OCI-LY3 (cell line): ENCODE measurements at regions not wholly inside any gene's neighbourhood (a gene's known extent, or its start where the extent isn't known, plus 50 kb on each side); places are given as distances from the start of the nearest gene placed in this dataset.

Source experiments
- CTCF ChIP-seq: fragments of 200-600, 300-600 bp; sonication (generic); IDR thresholded peaks from 2 replicates; pipeline ENCODE4 v1.5.1; 2014; ENCODE audit warnings: antibody characterized with exemption, low read length, low read depth
- EZH2phosphoT487 ChIP-seq: fragments of 200-600 bp; shearing (Covaris generic); IDR thresholded peaks from 2 replicates; pipeline ENCODE4 v1.6.1; 2018; ENCODE audit warnings: antibody characterized with exemption, mixed run types, low read depth

- no peak for TF ChIP-seq CTCF
- TF ChIP-seq EZH2phosphoT487, result no peak
These were observed 619.3 kb downstream of the TLE4 start for GRCh38 chr9:80191108-80191507.
